Right forelimb (tissue), 1 donor: ENCODE measurements at regions not wholly inside any gene's neighbourhood (a gene's known extent, or its start where the extent isn't known, plus 50 kb on each side); places are given as distances from the start of the nearest gene placed in this dataset.
A peak's percentile ranks its signal among the peaks of the same experiment; 100 is the strongest.

Source experiments
- DNase-seq: peaks from one replicate; pipeline ENCODE4 v3.0.0-alpha.2; 2018

DNA sequence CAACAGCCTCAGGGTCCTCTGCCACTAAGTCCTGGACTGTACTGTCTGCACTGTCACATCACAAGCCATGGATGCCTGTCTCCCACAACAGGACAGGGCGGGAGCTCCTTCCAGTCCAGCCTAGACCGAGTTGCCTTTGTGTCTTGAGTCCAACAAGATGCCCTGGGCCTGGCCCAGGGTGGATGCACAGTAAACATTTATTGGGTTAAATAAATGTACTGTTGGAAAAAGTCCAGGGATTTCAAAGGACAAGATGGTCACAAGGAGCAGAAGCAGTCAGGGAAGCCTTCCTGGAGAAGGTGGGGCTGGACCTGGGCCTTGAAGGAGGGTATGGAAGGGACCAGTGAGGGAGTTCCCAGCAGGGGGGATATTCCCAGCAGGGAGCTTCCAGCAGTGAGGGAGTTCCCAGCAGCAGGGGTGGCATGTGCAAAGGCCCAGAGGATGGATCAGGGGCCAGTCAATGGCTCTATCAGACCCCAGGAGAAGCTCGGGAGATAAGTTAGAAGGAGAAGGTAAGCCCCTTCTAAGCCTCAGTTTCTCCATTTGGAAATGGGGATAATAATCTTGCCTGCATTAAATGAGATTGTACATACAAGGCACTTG lies 72.7 kb upstream of the NEURL1B start:
- DNase-seq: no peak

DNA sequence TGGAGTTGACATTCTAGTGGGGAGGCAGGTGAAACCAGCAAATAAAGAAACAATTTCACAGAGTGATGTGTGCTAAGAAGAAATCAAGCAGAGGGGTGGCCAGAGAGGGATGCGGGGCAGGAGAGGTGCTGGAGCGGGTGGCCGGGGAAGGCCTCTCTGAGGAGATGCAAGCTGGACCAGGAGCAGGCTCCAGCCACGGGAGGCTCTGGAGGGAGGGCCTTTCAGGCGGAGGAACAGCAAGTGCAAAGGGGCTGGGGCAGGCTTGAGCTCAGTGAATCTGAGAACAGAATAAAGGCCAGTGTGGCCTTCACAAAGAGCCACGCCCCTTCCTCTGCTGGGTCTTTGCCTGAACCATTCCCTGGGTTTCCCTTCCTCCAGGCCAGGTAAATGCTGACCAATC lies 73.2 kb upstream of the NEURL1B start:
- no peak for DNase-seq

DNA sequence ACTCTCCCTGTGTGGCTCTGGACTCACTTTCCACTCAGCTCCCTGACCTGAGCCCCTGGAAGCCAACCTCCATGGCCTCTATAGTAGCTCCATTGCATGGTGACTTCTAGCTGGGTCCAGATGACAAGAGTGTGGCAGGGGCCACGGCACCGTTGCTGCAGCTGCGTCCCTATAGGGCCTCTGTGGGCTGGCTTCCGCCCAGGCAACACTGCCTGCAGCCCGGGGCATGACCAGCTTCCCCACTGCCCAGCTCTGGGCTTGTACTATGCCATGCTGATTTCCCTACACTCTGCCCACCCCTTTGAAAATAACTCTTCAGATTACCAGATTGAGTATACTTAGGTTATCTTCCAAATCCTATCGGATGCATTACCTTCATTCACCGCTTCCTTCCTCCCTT lies 73.8 kb upstream of the NEURL1B start:
- no peak for DNase-seq

GRCh38 chr5:172565931-172566665 lies 75.0 kb upstream of the NEURL1B start:
- DNase-seq: no peak

DNA sequence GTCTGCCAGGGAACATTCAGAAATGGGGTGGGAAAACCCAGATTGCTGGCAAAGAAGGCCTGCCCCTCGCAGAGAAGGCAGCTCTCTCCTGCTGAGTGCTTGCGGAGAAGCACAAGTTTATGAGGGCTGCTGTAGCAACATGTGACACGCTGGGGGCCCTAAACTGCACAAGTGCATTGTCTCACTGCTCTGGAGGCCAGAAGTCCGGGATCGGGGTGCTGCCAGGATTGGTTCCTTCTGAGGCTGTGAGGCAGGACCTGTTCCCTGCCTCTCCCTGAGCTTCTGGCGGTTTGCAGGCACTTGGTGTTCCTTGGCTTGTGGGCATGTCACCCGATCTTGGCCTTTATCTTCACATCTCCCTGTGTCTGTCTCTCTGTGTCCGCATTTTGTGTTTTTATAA lies 75.6 kb upstream of the NEURL1B start:
- DNase-seq: no peak

DNA sequence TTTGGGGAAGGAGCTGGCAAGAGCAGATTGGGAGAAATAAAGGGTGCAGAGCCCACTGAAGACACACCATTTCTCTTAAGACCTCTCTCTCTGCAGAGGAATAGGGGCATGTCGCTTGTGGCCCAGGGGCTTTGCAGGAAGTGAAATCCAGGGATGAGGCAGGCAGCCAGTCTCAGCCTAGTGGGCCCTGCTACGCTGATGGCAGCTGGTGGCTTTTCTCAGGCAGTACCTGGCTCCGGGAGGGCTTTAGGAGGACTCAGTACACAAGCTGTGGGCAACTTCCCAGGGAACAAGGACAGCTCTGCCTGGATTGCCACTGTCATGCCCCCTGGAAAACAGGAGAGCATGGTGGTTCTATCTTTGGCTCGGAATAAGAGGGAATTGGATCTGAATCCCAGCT lies 76.2 kb upstream of the NEURL1B start:
- DNase-seq: no peak

DNA sequence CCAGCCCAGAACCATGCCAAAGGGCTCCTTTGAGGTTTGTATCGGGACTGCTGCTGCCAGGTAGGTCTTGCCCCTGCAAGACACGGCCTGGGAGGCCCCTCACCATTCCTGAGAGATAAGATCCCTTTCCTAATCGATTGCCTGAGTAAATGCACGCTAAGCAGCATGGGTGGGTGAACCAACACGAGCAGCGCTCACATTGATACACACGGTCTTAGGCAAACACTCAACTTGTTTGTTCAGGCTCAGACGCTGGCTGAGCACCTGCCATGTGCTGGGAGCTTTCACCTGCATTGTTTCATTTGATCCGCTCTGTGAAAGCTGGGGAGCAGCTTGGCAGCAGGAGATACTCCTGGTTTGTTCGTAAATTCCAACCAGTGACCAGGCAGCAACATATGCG lies 76.9 kb upstream of the NEURL1B start:
- DNase-seq: no peak

DNA sequence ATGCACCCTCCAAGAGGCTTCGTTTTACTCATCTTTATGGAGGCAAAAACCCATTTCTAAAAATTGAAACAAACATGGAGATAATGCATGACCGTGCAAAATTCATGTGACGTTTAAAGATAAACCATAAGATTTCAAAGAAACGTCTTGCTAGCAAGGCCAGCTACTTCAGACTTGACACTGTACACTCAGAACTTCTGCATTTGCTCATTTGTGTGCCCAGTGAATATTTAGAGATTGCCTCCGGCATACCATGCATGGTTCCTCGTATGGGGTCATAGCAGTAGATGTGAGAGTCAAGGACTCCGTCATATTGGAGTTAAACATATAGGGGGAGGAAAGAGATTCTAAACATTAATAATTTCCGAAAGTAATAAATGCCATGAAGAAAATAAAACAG lies 78.6 kb upstream of the NEURL1B start:
- DNase-seq: no peak

- no peak for DNase-seq
Observed at GRCh38 chr5:172561151-172561550, 79.9 kb upstream of the NEURL1B start.

DNA sequence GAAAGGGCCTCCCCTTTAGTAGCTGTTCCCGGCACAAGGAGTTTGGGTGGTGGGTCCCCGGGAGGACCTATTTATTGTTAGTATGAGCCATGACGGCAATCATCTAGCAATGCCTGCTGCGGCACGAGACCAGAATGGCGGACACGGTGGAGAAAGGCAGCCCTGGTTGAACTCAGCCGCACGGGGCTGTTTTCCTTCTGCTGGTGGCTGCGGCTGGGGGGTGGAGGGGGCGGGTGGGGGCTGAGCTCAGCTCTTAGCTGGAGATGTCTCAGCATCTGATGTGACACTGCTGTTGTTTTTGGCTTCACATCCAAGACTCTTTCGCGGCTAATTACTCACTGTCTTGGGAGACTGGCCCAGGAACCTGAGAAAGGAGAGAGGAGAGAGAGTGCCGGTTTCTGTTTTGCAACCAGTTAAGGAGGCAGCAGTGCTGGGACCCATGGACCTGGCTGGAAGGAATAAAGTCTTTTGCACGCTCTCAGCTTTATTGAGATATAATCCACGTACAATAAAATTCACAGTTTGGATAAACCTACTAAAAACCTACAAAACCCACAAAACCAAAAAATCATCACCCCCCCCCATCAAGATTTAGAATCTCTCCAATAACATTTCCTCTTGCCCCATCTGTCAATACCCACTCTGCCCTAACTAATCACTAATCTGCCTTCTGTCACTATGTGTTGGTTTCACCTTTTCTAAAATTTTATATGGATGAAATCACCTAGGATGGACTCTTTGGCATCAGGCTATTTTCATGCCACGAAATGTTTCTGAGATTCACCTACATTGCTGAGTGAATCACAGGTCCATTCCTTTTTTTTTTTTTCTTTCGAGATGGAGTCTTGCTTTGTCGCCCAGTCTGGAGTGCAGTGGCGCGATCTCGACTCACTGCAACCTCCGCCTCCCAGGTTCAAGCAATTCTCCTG lies 81.8 kb upstream of the NEURL1B start:
- peak; percentile 73 for DNase-seq

DNA sequence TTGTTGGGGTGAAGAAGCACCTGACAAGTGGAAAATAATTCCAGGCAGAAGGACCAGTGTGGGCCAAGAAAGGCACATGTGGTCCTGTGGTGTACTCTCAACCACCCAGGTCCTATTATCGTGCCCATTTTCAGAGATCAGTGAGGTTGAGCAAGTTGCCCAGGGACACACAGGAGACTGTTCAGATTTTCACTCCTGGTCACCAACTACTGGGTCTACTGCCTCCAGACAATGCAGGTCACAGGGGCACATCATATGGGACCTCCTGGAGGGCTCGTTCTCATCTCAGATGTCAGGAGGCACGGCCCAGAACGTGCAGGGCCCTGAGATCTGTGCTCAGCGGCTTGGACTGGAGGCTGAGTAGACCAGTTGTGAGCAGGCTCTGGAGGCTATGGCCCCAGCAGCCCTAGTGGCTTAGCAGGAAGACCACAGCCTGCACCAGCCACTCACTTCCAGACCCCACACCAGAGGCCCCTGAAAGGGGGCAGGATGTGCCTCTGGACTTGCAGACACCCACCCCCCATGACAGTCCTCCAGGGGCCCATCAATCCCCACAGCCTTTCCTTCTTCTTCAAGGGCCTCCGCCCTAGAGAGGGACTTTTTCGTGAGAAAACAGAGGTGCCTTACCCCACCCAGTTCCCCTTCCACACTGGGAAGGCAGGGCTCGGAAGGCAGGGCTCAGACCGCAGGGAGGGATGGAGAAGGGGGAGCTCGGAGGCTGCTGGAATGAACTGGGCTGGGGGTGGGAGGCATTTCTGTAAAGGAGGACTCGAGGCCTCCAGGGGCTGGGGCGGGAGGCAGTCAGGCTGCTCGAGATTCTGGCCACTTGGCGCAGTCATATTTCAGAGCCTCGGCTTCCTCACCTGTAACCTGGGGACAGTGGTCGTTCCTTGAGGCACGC lies 82.7 kb upstream of the NEURL1B start:
- DNase-seq: no peak

DNA sequence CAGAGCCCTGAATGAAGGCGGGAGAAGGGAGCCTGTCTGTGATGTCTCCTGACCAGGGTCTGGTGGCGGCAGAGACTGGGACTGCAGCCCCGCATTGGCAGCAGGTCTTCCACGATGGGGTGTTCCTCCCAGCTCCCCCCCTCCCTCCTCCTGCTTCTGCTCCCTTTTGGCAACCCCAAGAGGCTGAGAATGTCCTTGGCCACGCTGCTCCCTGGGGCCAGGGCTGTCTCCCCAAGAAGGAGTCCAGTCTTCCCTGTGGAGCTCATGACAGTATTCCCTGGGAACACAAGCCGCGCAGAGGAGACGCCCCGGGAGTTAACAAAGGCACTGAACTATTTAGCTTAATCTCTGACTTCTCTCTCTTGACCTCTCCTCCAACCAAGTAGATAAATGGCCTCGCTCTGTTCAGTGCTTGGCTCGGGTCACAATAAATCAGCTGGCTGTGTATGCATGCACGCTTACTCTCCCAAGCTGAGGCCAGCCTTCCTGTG lies 84.0 kb upstream of the NEURL1B start:
- DNase-seq: no peak

DNA sequence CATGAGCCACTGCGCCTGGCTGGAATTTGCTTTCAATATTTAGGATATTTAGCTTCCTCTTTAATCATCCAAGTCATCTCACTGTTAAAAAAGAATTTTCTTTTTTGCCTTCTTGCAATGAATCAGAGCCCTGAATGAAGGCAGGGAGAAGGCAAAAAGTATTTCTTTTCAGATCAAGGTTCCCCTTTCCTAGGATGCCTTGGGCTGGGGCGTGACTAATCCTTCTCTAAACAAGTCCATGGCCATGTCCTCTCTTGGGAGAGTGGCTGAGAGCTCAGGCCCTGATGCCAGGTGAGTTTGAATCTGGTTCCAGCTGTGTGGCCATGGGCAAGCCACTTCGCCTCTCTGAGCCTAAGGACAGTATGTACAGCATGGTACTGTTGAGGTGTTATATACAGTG lies 84.8 kb upstream of the NEURL1B start:
- no peak for DNase-seq

GRCh38 chr5:172554562-172554961 lies 86.5 kb upstream of the NEURL1B start:
- DNase-seq: no peak

DNA sequence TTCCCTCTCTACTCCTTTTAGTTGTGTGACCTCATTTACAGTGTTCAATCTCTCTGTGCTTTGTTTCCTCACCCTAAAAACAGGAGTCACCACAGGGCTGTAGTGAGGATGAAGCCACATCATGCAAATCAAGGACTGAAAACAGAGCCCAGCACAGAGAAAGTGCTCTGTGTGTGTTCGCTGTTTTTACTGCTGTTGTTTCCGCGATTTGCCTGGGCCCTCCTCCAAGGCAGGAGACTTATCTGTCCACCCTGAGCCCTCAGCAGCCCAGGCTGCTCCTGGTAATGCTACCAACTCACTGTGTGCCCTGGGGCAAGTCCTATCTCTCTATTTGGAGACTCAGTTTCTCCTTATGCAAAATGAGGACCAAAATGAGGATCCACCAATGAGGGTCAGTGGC lies 87.2 kb upstream of the NEURL1B start:
- DNase-seq: no peak

DNA sequence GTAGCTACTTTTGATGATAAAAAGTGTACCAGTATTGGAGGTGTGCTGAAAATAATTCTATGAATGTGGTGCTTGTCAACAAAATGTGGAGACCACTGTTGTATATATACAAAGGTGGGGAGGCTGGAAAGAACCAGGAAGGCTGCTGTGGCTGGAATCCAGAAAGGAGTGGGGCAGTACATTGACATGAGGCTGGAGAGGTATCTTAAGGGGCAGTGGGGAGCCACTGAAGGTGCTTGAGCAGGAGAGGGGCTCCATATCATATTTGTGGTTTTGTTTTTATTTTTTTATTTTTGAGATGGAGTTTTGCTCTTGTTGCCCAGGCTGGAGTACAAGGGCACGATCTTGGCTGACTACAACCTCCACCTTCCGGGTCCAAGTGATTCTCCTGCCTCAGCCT lies 87.9 kb upstream of the NEURL1B start:
- DNase-seq: no peak

DNA sequence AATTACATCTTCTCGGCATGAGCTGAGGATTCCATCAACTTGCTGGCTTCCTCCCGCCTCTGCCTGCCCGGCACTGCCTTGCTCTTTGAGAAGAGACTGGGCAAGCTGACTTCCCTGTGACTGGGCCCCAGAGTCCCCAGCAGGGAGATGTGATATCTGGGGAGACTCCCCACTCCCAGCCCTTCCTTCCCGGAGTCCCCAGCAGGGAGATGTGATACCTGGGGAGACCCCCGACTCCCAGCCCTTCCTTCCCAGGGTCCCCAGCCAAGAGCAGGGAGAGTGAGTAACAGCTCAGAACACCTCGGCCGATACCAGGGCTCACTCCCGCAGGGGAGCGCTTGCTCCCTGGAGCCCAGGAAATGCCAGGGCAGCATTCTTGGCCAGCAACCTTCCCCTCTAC lies 90.1 kb upstream of the NEURL1B start:
- peak; percentile 9 for DNase-seq

- peak; percentile 26 for DNase-seq
Observed at GRCh38 chr5:172550096-172550765, 90.8 kb upstream of the NEURL1B start.

- peak; percentile 31 for DNase-seq
Observed at GRCh38 chr5:172549696-172550095, 91.4 kb upstream of the NEURL1B start.

DNA sequence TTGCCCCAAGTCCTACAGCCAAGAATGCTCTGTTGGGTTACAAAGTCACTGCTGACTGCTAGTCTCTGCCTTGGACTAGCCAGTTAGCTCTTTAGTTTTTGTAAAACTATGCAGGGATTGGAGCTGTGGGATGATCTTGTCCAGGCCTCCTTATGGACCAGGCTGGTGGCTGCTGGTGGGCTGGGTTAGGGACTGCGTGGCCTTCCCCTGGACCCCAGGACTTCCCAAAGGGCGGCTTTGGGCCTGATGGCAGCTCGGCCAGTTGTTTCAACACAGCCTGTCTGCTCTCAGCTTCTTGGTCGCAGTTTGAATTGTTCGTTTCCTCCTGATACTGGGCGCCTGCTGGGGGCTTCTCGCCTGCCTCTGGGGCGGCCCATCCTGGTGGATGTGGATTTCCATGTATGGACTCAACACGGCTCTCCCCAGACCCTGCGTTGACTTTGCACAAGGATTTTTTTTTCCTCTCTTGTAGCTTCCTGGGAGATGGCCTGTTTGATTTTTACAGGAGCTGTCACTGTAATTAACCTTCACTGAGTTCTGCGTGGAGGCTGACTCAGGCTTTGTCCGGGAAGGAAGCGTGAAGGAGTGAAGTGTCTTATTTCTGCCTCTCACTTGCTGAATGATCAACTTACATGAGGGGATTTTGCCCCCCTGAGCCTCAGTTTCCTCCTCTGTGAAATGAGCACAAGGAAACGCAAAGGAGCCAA lies 91.9 kb upstream of the NEURL1B start:
- peak; percentile 38 for DNase-seq

DNA sequence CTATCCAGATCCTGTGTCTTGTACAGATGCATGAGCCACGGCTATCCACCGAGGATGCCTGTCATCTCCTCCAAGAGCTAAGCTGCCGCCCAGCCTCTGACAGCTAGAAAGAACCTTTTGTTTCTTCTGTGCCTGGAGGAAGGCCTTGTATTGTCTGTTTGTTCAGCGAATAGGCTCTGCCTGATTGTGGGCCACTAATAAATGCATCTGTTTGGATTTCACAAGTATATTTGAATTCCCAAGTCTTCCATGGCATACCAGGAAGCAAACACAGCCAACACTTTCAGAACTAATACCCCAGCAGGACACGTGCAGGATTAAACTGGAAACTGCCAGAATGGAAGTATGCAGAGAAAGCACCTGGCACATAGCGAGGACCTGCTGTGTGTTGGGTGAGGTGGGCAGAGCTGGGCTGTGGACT lies 92.7 kb upstream of the NEURL1B start:
- DNase-seq: peak; percentile 38
